ENCODE measurements at regions not wholly inside any gene's neighbourhood (a gene's known extent, or its start where the extent isn't known, plus 50 kb on each side); places are given as distances from the start of the nearest gene placed in this dataset.

GRCh38 chr6:27133281-27134227 is 113.9 kb upstream of the PRSS16 start (continued):
- TF ChIP-seq, protein P1, sequence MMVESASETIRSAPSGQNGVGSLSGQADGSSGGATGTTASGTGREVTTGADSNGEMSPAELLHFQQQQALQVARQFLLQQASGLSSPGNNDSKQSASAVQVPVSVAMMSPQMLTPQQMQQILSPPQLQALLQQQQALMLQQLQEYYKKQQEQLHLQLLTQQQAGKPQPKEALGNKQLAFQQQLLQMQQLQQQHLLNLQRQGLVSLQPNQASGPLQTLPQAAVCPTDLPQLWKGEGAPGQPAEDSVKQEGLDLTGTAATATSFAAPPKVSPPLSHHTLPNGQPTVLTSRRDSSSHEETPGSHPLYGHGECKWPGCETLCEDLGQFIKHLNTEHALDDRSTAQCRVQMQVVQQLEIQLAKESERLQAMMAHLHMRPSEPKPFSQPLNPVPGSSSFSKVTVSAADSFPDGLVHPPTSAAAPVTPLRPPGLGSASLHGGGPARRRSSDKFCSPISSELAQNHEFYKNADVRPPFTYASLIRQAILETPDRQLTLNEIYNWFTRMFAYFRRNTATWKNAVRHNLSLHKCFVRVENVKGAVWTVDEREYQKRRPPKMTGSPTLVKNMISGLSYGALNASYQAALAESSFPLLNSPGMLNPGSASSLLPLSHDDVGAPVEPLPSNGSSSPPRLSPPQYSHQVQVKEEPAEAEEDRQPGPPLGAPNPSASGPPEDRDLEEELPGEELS (CRISPR knock-in tag; IDR thresholded peaks at IDR 0.05): 0 out of 2 replicates have a peak, but pooled peaks have one; percentile 74
- 0 out of 2 replicates have a peak, but pooled peaks have one; percentile 0 for TF ChIP-seq NFE2L1 (CRISPR knock-in tag; IDR thresholded peaks at IDR 0.05)
- peak; percentile 99 for TF ChIP-seq NFATC4 (CRISPR knock-in tag; IDR thresholded peaks at IDR 0.05)
- 0 out of 2 replicates have a peak, but pooled peaks have one; percentile 39 for TF ChIP-seq ATF1 (CRISPR knock-in tag; IDR thresholded peaks at IDR 0.05)
- TF ChIP-seq E2F5 (CRISPR knock-in tag; IDR thresholded peaks at IDR 0.05): no peak
- no peak for TF ChIP-seq PREB (CRISPR knock-in tag; IDR thresholded peaks at IDR 0.05; ENCODE audit: borderline replicate concordance)
- TF ChIP-seq, protein P2, sequence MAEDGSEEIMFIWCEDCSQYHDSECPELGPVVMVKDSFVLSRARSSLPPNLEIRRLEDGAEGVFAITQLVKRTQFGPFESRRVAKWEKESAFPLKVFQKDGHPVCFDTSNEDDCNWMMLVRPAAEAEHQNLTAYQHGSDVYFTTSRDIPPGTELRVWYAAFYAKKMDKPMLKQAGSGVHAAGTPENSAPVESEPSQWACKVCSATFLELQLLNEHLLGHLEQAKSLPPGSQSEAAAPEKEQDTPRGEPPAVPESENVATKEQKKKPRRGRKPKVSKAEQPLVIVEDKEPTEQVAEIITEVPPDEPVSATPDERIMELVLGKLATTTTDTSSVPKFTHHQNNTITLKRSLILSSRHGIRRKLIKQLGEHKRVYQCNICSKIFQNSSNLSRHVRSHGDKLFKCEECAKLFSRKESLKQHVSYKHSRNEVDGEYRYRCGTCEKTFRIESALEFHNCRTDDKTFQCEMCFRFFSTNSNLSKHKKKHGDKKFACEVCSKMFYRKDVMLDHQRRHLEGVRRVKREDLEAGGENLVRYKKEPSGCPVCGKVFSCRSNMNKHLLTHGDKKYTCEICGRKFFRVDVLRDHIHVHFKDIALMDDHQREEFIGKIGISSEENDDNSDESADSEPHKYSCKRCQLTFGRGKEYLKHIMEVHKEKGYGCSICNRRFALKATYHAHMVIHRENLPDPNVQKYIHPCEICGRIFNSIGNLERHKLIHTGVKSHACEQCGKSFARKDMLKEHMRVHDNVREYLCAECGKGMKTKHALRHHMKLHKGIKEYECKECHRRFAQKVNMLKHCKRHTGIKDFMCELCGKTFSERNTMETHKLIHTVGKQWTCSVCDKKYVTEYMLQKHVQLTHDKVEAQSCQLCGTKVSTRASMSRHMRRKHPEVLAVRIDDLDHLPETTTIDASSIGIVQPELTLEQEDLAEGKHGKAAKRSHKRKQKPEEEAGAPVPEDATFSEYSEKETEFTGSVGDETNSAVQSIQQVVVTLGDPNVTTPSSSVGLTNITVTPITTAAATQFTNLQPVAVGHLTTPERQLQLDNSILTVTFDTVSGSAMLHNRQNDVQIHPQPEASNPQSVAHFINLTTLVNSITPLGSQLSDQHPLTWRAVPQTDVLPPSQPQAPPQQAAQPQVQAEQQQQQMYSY (CRISPR knock-in tag; IDR thresholded peaks at IDR 0.05): no peak
- TF ChIP-seq, protein P3, sequence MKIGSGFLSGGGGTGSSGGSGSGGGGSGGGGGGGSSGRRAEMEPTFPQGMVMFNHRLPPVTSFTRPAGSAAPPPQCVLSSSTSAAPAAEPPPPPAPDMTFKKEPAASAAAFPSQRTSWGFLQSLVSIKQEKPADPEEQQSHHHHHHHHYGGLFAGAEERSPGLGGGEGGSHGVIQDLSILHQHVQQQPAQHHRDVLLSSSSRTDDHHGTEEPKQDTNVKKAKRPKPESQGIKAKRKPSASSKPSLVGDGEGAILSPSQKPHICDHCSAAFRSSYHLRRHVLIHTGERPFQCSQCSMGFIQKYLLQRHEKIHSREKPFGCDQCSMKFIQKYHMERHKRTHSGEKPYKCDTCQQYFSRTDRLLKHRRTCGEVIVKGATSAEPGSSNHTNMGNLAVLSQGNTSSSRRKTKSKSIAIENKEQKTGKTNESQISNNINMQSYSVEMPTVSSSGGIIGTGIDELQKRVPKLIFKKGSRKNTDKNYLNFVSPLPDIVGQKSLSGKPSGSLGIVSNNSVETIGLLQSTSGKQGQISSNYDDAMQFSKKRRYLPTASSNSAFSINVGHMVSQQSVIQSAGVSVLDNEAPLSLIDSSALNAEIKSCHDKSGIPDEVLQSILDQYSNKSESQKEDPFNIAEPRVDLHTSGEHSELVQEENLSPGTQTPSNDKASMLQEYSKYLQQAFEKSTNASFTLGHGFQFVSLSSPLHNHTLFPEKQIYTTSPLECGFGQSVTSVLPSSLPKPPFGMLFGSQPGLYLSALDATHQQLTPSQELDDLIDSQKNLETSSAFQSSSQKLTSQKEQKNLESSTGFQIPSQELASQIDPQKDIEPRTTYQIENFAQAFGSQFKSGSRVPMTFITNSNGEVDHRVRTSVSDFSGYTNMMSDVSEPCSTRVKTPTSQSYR (CRISPR knock-in tag; IDR thresholded peaks at IDR 0.05): 0 out of 2 replicates have a peak, but pooled peaks have one; percentile 3
- TF ChIP-seq, protein P4, sequence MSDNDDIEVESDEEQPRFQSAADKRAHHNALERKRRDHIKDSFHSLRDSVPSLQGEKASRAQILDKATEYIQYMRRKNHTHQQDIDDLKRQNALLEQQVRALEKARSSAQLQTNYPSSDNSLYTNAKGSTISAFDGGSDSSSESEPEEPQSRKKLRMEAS (CRISPR knock-in tag; IDR thresholded peaks at IDR 0.05): peak; percentile 27; the same call in 1 of the 2 replicates
- no peak; the same call in 1 of the 2 replicates for TF ChIP-seq JUN (CRISPR knock-in tag; IDR thresholded peaks at IDR 0.05)
- TF ChIP-seq, protein P5, sequence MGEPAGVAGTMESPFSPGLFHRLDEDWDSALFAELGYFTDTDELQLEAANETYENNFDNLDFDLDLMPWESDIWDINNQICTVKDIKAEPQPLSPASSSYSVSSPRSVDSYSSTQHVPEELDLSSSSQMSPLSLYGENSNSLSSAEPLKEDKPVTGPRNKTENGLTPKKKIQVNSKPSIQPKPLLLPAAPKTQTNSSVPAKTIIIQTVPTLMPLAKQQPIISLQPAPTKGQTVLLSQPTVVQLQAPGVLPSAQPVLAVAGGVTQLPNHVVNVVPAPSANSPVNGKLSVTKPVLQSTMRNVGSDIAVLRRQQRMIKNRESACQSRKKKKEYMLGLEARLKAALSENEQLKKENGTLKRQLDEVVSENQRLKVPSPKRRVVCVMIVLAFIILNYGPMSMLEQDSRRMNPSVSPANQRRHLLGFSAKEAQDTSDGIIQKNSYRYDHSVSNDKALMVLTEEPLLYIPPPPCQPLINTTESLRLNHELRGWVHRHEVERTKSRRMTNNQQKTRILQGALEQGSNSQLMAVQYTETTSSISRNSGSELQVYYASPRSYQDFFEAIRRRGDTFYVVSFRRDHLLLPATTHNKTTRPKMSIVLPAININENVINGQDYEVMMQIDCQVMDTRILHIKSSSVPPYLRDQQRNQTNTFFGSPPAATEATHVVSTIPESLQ (CRISPR knock-in tag; IDR thresholded peaks at IDR 0.05): no peak
- TF ChIP-seq ELF4 (CRISPR knock-in tag; IDR thresholded peaks at IDR 0.05; ENCODE audit: low read depth): no peak
- TF ChIP-seq ETV6 (CRISPR knock-in tag; IDR thresholded peaks at IDR 0.05): no peak; the same call in 1 of the 2 replicates
- no peak for TF ChIP-seq OVOL2 (CRISPR knock-in tag; IDR thresholded peaks at IDR 0.05; ENCODE audit: borderline replicate concordance)
- TF ChIP-seq RELA (CRISPR knock-in tag; IDR thresholded peaks at IDR 0.05; ENCODE audit: borderline replicate concordance): no peak
- no peak for TF ChIP-seq ZNF232 (CRISPR knock-in tag; IDR thresholded peaks at IDR 0.05)
- TF ChIP-seq MYBL2 (CRISPR knock-in tag; IDR thresholded peaks at IDR 0.05): no peak; the same call in 1 of the 2 replicates
- TF ChIP-seq ESRRA (CRISPR knock-in tag; IDR thresholded peaks at IDR 0.05; ENCODE audit: borderline replicate concordance): peak; percentile 57; the same call in 1 of the 2 replicates
- no peak for TF ChIP-seq ZNF263 (CRISPR knock-in tag; IDR thresholded peaks at IDR 0.05; ENCODE audit: low read depth)

Measured in WTC11 (cell line).